NCI-H226 (cell line): ENCODE measurements at regions not wholly inside any gene's neighbourhood (a gene's known extent, or its start where the extent isn't known, plus 50 kb on each side); places are given as distances from the start of the nearest gene placed in this dataset.

Experiments used
- DNase-seq: peaks from one replicate; pipeline ENCODE4 v3.0.0-alpha.2; 2015

DNA sequence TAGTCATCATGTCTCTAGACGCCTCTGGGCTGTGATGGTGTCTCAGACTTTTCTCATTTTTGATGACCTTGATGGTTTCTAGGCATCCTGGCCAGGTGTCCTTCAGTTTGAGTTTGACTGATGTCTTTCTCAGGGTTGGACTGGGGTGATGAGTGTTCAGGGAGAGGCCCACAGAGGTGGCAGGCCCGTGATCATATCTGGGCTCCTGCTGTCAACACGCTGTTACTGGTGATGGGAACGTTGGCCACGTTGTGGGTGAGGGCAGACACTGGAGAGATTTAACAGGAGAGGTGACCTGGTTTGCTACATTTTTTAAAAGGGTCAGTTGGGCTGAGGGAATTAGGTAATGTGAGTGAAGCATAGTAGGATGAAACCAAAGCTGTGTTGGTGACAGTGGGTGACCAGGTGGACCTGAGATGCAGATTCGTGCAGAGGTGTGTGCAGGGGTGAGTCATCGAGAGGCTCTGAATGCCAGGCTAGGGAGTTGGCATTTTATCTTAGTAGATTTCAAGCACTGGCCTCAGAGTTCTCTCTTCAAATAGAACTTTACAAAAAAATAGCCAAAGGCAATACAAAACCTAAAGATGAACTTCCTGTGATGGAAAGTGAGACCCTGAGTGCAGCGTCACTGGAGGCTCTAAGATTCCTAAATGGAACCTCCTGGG is 174.1 kb downstream of the CDH26 start:
- no peak for DNase-seq

DNA sequence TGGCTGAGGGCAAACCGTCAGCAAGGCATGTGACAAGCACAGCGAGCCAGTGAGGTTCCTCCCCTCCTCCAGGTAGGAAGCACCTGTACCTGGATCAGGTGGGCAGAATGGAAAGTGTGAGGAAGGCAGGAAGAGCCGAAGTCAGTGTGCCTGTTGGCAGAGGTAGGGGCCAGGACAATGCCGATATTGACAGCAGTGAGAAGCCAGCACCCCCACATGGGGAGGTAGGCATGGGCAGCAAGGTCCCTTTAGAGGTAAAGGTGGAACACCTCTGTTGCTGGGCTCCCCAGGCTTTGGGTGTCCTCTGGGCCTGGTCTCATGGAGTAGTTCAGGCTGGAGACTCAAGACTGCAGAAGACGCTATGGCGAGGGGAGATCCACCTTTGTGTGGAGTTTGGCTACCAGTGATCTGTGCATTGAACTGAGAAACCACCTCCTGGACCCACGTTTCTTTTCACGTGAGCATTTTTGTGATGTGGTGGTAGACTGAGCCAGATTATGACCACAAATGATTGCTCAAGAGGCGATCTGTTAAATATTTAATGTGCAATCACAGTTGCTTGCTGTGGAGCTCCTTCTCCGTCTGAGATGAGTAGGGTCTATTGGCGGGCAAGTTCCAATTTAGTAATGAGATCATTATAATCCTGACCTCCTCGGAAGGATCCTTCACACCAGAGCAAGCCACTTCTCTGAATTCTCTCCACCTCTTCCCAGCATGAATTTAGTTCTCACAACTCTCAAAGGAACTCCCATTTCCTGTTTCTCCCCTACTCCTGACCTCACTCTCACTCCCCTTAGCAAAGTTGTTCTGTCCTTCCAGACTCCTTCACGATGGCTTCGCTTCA is 174.8 kb downstream of the CDH26 start:
- DNase-seq: no peak

DNA sequence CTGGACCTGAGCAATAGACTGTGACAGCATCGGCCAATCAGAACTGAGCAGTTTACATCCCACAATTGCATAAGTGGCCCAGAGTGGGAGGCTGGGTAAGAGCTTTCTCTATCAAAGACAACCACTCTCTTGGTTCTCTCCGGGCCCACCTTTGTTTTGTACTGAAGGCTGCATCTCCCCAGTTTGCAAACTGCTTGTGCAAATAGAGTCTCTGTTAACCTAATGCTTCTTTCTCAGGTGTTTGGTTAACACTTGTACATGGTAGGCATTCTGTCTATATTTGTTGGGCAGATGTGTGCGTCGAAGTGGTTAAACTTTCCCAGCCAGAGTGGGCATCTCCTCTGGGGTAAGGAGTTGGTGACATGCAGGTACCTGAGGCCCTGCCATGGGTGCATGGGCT is 177.1 kb downstream of the CDH26 start:
- no peak for DNase-seq

DNA sequence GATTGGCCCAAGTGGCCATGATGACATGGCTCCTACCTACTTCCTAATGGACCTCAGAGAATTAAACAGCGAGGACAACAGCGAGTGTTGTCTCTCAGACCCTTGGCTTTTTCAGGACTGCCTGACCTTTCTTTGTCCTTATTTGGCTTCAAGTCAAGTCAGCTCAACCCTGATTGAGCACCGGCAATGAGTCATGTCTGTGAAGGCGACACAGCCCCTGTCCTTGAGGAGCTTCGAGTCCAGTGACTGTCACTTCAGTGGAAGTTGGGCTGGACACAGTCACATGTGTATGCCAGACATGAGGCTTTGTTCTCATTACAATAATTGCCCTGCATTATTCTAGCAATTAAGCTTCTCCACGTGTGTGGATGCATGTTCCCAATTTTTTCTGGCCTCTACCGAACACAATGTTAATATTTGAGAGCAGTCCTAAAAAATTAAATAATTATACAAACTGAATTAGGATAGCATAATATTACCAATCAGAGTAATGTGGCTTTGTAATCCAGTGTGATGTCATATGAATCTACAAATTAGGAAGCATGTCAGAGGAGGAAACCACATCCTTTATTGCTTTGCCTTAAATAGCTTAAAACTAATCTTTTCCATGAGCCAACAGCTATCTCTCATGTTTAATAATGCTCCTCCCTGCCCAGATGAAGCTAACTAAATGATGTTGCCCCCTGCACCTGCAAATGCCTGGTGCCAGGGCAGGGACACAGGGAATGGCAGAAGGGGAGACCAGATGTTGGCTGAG is 178.6 kb downstream of the CDH26 start:
- DNase-seq: no peak

DNA sequence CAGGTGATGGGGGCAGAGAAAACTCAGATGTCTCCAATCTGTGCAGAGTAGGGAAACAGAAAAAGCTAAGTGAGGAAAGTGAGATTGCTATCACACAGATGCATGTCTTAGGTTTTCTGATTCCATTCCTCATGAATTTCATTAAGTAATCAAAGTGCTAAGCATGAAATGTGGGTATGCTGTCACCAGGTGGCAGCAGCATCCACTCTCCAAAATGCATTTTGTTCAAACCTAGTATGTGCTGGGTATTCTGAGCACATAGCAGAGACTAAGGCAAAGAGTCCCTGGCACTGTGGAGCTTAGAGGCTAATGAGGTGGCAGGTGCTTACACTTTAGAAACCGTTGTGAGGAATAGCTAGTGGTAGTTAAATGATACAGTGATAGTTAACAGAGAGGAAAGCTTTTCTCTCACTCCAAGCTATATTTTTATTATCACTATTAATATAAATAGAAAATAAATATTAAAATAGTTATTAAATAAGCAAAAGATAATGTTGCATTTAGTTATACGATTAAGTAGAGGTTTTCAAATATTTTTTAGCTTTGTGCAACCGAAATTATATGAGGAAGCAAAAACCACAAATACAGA is 179.5 kb downstream of the CDH26 start:
- DNase-seq: no peak

GRCh38 chr20:60138256-60139220 is 180.3 kb downstream of the CDH26 start:
- no peak for DNase-seq

- DNase-seq: no peak
These were observed 181.6 kb downstream of the CDH26 start for GRCh38 chr20:60139663-60140446.

DNA sequence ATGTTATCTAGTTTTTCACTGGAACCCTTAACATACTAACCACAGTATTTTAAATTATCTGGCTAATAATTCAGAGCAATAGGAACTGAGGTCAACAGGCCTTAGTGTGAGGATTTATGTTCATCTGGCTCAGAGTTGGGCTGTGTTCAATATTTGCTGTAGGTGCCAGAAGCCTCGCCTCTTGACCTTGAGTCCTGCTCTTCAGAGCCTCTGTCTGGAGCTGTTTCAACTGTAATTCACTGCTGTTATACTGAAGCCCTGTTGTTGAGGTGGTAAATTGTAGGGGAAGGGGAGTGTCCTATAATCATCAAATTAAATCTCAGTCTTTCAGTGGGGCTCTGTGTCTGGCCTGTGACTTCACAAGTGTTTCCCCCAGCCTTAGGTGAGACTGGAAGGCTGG is 184.4 kb downstream of the CDH26 start:
- no peak for DNase-seq

GRCh38 chr20:60143261-60143842 is 185.1 kb downstream of the CDH26 start:
- no peak for DNase-seq

DNA sequence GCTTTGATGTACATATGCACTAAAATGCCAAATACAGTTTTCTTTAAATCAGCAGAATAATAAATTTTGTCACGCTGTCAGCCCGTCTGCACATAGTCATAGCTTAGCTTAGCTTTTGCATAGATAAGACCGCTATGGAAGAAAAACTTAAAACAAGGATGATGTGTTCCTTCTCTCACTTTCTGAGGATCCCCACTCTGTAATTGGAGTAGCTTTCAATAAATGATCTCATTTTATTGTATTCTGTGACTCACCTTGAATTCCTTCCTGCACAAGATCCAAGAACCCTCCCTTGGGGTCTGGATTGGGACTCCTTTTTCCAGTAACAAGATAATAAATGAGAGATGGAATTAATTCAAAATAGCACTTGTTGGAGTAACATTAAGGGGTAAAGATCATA is 186.2 kb downstream of the CDH26 start:
- no peak for DNase-seq

DNA sequence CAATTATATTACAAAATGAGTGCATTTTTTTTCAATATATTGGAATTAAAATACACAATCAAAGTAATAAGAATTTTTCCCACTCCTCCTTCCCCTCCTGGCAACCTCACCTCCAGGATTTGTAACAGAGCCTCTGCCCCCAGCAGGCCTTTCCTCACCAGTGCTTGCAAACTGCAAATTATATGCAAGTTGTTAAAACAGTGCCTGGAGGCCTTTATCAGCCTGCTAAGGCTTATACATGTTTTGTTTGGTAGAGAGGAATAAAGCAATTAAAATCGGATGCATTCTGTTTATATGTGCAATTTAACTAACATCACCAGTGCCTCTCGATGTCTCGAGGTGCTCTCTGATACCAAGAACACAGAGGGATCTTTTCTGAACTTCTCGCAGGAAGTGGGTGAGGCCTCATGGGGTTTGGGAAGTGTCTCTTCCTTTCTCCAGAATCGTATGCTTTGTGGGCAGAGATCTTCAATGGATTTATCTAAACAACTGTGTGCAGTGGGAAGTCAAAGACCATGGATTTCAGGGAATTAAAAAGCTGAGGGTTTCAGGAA is 186.8 kb downstream of the CDH26 start:
- DNase-seq: no peak

GRCh38 chr20:60147004-60147403 is 188.8 kb downstream of the CDH26 start:
- no peak for DNase-seq

DNA sequence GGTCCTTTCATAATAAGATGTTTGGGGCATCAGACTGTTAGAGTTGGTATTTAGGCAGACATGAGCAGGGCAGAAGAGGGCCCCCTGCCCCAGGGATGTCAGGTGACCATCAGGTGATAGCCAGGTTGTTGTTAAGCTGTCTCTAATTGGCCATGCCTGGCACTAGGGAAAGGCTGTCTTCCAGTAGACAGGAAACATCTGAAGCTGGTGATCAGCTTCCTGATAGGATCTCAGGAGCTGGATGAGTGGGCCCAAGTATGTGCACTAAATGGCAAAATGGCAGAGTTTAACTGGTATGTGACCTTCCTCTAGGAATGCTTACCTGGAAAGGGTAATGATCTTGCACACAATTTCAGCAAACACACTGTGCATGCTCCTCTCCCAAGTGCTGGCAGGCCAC is 190.7 kb downstream of the CDH26 start:
- DNase-seq: no peak

DNA sequence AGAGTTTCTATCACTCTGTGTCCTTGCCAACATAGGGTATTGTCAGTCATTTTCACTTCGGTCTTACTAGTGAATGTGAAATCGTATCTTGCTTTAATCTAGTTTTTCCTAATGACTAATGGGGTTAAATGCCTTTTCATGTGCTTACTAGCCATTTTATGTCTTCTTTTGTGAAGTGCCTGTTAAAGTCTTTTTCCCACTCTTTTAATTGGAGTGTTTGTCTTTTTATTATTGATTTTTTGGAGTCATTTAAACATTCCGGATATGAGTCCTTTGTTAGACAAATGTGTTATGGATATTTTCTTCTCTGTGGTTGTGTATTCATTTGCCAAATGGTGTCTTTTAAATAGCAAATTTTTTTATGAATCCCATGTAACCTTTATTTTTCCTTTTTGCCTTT is 194.6 kb downstream of the CDH26 start:
- DNase-seq: no peak

GRCh38 chr20:60160451-60161145 is 202.4 kb downstream of the CDH26 start:
- DNase-seq: no peak

GRCh38 chr20:60167812-60168211 is 209.6 kb downstream of the CDH26 start:
- no peak for DNase-seq

DNA sequence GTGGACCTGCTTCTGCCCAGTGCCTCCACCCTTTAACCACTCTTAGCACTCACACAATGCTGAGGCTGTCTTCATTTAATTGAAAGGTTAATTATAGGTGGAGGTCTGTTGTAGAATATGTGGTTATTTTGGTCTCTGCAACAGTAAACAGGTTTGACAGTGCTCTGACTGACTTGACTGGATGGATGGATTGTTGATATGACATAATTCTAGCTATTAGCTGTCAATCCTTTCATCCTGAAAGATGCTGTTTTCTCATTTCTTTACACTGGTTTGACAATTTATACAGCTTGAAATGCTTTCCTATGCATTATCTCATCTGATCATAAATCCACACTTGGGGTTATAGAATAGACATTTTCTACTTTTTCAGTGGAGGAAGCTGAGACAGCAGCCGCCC is 210.7 kb downstream of the CDH26 start:
- DNase-seq: no peak

- no peak for DNase-seq
These were observed 211.9 kb downstream of the CDH26 start for GRCh38 chr20:60170116-60170515.

DNA sequence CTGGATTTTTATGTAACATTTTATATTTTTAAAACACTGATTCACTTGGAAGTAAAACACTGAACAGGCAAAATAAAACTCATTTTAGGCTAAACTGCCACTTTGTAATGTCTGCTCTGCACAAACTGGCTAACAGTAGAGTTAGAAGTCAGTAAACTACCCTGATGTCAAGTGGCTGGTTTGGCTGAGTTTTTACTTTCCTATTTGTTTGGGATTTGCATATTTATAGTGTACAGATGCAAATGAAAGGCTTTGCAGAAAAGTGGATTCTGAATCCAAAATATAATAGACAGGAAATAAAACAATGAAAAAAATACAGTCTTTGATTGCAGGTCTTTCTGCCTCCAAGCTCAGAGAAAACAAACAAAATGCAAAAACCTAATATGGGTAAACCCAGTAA is 213.1 kb downstream of the CDH26 start:
- no peak for DNase-seq

- DNase-seq: no peak
These were observed 213.5 kb downstream of the CDH26 start for GRCh38 chr20:60171738-60172137.
